BLaER1 (cell line): ENCODE measurements at regions not wholly inside any gene's neighbourhood (a gene's known extent, or its start where the extent isn't known, plus 50 kb on each side); places are given as distances from the start of the nearest gene placed in this dataset.

ENCODE experiments used
- H3K27ac ChIP-seq: shearing (Covaris generic); formaldehyde crosslinking; 2 replicates; pipeline ENCODE4 v1.8.1; 2022
- H3K27me3 ChIP-seq: shearing (Covaris generic); formaldehyde crosslinking; 2 replicates; pipeline ENCODE4 v1.8.1; 2022
- H3K36me3 ChIP-seq: shearing (Covaris generic); formaldehyde crosslinking; 2 replicates; pipeline ENCODE4 v1.8.1; 2022
- H3K4me1 ChIP-seq: shearing (Covaris generic); formaldehyde crosslinking; 2 replicates; pipeline ENCODE4 v1.8.1; 2022
- H3K4me2 ChIP-seq: shearing (Covaris generic); formaldehyde crosslinking; 2 replicates; pipeline ENCODE4 v1.8.1; 2022
- H3K4me3 ChIP-seq: shearing (Covaris generic); formaldehyde crosslinking; 2 replicates; pipeline ENCODE4 v1.8.1; 2022
- H3K9ac ChIP-seq: shearing (Covaris generic); formaldehyde crosslinking; 2 replicates; pipeline ENCODE4 v1.8.1; 2022
- H3K9me3 ChIP-seq: shearing (Covaris generic); formaldehyde crosslinking; 2 replicates; pipeline ENCODE4 v1.8.1; 2022
- H4K20me1 ChIP-seq: shearing (Covaris generic); formaldehyde crosslinking; 2 replicates; pipeline ENCODE4 v1.8.1; 2022
- Cebpa-rat ChIP-seq: shearing (Covaris generic); IDR thresholded peaks from 2 replicates; pipeline ENCODE4 v1.8.1; 2022

- Histone ChIP-seq H3K4me3 (no peak overlapping the region), H3K9ac (no peak overlapping the region), H3K4me1 (peaks cover 19% of the 10 kb centered on the region), H3K9me3 (no peaks in the 10 kb centered on the region), H3K4me2 (no peak overlapping the region), H3K27ac (no peak overlapping the region), H3K27me3 (no peaks in the 10 kb centered on the region), H3K36me3 (no peaks in the 10 kb centered on the region), H4K20me1 (no peaks in the 10 kb centered on the region)
- no peak for TF ChIP-seq Cebpa-rat
Measured at GRCh38 chr3:64351713-64352638, 126.7 kb upstream of the PRICKLE2 start.

GRCh38 chr3:64349551-64349950 is 124.3 kb upstream of the PRICKLE2 start:
- Histone ChIP-seq H3K4me1 (peaks cover 11% of the 10 kb centered on the region), H4K20me1 (no peaks in the 10 kb centered on the region), H3K27ac (no peak overlapping the region), H3K4me2 (peak overlapping the region; percentile 7), H3K36me3 (no peaks in the 10 kb centered on the region), H3K9ac (no peak overlapping the region), H3K9me3 (no peaks in the 10 kb centered on the region), H3K4me3 (no peak overlapping the region), H3K27me3 (no peaks in the 10 kb centered on the region)
- TF ChIP-seq Cebpa-rat: no peak

DNA sequence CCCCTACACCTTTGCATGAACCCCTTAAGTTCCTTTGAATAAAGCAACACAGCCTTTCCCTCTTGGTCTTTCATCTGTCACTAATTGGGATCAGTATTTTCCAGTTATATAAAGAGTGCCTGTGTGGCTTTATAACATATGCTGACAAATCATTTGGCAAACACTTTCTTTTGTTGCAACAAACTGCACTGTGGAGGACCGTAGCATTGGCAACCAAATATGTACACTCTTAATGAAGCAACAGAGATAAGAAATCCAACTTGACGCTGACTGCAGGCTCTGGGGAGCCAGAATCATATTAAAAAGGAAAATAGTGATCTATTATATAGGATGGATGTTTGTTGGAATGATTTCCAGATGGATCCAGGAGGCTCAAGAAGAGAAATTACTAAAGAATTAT is 120.1 kb upstream of the PRICKLE2 start:
- Histone ChIP-seq H3K9me3 (no peaks in the 10 kb centered on the region), H3K4me1 (peaks cover 11% of the 10 kb centered on the region), H3K4me3 (no peak overlapping the region), H3K36me3 (no peaks in the 10 kb centered on the region), H3K27ac (no peak overlapping the region), H3K9ac (no peak overlapping the region), H3K27me3 (no peaks in the 10 kb centered on the region), H4K20me1 (no peaks in the 10 kb centered on the region), H3K4me2 (no peak overlapping the region)
- TF ChIP-seq Cebpa-rat: no peak

DNA sequence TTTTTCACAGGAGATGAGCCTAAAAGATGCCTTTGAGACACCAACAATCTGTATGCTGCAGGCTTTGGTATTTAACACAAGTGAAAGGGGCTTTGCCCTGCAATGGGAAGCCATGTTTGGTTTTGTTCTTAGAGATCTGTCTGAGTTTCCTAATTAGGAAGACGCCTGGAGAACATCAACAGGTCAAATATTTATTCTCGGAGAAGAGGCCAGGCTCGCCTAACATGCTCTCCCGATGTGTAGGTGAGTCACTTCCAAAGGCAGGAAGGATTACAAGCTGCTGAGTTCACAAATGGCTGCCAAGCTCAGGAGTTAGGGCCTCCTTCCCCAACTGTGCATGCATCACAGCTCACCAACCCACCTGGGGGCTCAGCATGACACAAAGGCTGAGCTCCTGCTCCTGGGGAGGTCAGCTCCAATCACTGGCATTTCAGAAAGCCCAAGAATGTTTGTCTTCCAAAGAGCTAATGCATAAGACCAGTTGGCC is 119.5 kb upstream of the PRICKLE2 start:
- no peaks in the 10 kb centered on the region for H3K27me3 ChIP-seq
- H3K4me1 ChIP-seq: peaks cover 10% of the 10 kb centered on the region
- H3K9ac ChIP-seq: no peak overlapping the region
- no peaks in the 10 kb centered on the region for H3K9me3 ChIP-seq
- no peak overlapping the region for H3K27ac ChIP-seq
- H3K4me3 ChIP-seq: no peak overlapping the region
- no peaks in the 10 kb centered on the region for H3K36me3 ChIP-seq
- no peak overlapping the region for H3K4me2 ChIP-seq
- no peak for TF ChIP-seq Cebpa-rat
- H4K20me1 ChIP-seq: no peaks in the 10 kb centered on the region

DNA sequence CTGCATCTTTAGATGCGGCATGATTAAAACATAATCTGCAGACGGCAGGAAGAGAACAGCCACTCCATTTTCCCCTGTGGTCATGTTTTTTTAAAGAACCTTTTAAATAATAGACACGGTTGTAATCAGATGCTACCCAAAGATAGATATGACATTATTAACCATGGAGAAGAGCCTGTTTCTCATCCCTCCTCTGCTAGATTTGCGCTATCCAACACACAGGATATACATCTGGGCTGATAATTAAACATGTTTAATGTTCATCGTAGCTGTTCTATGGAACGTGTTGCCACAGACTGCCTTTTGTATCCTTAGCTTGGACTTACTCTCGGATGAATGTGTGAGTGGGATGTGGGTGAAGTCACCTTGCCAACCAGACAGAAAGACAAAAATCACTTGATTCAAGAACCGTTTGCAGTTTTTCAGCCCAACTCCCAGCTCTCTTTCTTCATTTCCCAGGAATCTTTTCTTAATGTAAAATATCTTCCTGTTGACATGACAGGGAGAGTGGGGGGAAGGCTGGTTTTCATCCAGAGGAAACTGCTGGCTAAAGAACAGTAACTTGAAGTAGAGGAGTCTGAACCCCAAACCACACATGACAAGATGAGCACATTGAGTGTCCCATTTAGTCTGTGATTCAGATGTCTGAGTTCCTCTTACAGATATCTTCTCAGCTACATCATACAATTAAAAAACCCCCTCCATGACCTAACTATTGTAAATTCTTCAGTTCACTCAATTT is 118.6 kb upstream of the PRICKLE2 start:
- no peak overlapping the region for H3K4me2 ChIP-seq
- no peaks in the 10 kb centered on the region for H3K36me3 ChIP-seq
- H3K27me3 ChIP-seq: no peaks in the 10 kb centered on the region
- H3K4me1 ChIP-seq: peaks cover 1% of the 10 kb centered on the region; the same call in 1 of the 2 replicates
- no peak overlapping the region for H3K9ac ChIP-seq
- no peaks in the 10 kb centered on the region for H3K9me3 ChIP-seq
- TF ChIP-seq Cebpa-rat: no peak
- no peaks in the 10 kb centered on the region for H4K20me1 ChIP-seq
- H3K27ac ChIP-seq: no peak overlapping the region
- H3K4me3 ChIP-seq: no peak overlapping the region

- no peaks in the 10 kb centered on the region for H3K4me1 ChIP-seq
- H4K20me1 ChIP-seq: no peaks in the 10 kb centered on the region
- H3K36me3 ChIP-seq: no peaks in the 10 kb centered on the region
- TF ChIP-seq Cebpa-rat: no peak
- H3K9me3 ChIP-seq: no peaks in the 10 kb centered on the region
- H3K4me2 ChIP-seq: no peak overlapping the region
- no peak overlapping the region for H3K27ac ChIP-seq
- no peaks in the 10 kb centered on the region for H3K27me3 ChIP-seq
- H3K9ac ChIP-seq: no peak overlapping the region
- no peak overlapping the region for H3K4me3 ChIP-seq
Measured at GRCh38 chr3:64342940-64343688, 117.8 kb upstream of the PRICKLE2 start.

DNA sequence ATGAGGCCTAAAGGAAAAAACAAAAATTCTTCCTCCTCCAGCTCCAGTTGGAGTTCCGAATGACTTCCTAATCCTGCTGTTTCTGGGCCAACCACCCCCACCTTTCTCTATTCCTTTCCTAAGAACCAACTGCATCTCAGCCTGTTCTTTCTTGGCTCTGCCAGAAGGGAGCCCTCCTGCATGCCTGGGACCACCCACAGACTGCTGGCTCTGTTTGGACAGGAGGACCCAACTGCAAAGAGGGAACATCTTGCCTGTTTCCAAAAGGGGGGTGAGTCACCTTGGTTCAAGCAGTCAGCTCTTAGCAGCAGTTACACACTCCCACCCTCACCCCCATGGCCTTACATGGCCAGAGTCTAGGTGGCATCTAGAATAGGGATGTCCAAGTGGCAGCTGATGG is 116.0 kb upstream of the PRICKLE2 start:
- Histone ChIP-seq H3K27me3 (no peaks in the 10 kb centered on the region), H3K4me1 (no peaks in the 10 kb centered on the region), H3K4me3 (no peak overlapping the region), H3K4me2 (no peak overlapping the region), H3K9ac (no peak overlapping the region), H3K27ac (no peak overlapping the region), H3K36me3 (no peaks in the 10 kb centered on the region), H4K20me1 (no peaks in the 10 kb centered on the region), H3K9me3 (no peaks in the 10 kb centered on the region)
- TF ChIP-seq Cebpa-rat: no peak

GRCh38 chr3:64340641-64341101 is 115.4 kb upstream of the PRICKLE2 start:
- no peaks in the 10 kb centered on the region for H3K4me1 ChIP-seq
- no peak overlapping the region for H3K9ac ChIP-seq
- TF ChIP-seq Cebpa-rat: no peak
- H3K36me3 ChIP-seq: no peaks in the 10 kb centered on the region
- H3K27ac ChIP-seq: no peak overlapping the region
- H3K4me3 ChIP-seq: no peak overlapping the region
- no peaks in the 10 kb centered on the region for H3K27me3 ChIP-seq
- H4K20me1 ChIP-seq: no peaks in the 10 kb centered on the region
- no peak overlapping the region for H3K4me2 ChIP-seq
- H3K9me3 ChIP-seq: no peaks in the 10 kb centered on the region

DNA sequence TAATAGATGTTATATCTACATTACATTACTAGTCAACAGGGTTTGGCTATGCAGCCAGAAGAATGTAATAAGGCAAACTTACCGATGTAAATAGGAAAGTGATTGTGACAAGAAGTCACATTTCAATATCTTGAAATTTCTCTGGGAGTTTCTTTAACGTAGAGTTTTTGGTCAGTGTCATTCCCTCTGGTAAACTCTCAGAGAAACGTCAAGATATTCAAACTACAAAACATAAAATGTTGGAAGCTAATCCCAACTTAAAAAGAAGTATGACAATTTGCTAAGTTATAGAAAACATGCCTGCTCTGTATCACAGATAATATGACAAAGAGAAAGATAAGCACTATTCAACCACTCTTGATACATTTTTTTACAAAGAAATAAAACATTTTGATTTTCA is 111.2 kb upstream of the PRICKLE2 start:
- H3K9me3 ChIP-seq: no peaks in the 10 kb centered on the region
- no peak overlapping the region for H3K27ac ChIP-seq
- H3K4me3 ChIP-seq: no peak overlapping the region
- TF ChIP-seq Cebpa-rat: no peak
- no peaks in the 10 kb centered on the region for H4K20me1 ChIP-seq
- no peaks in the 10 kb centered on the region for H3K27me3 ChIP-seq
- no peak overlapping the region for H3K9ac ChIP-seq
- no peak overlapping the region for H3K4me2 ChIP-seq
- H3K36me3 ChIP-seq: no peaks in the 10 kb centered on the region
- H3K4me1 ChIP-seq: no peaks in the 10 kb centered on the region
